Hepatocyte (in vitro differentiated cells): ENCODE measurements at regions not wholly inside any gene's neighbourhood (a gene's known extent, or its start where the extent isn't known, plus 50 kb on each side); places are given as distances from the start of the nearest gene placed in this dataset.

Experiments used
- DNase-seq: peaks from one replicate; pipeline ENCODE4 v3.0.0-alpha.2; 2016; ENCODE audit warnings: low spot score
- H2AFZ ChIP-seq: fragments of 200-600 bp; sonication (generic); 2 replicates; pipeline ENCODE4 v1.6.0; 2016; ENCODE audit warnings: antibody characterized with exemption, mild to moderate bottlenecking
- H3K27ac ChIP-seq: fragments of 200-600 bp; sonication (generic); 2 replicates; pipeline ENCODE4 v1.5.1; 2016; ENCODE audit warnings: mild to moderate bottlenecking
- H3K27me3 ChIP-seq: fragments of 200-600 bp; sonication (generic); 2 replicates; pipeline ENCODE4 v1.6.1; 2016
- H3K36me3 ChIP-seq: fragments of 200-600 bp; sonication (generic); replicated peaks from 2 replicates; pipeline ENCODE4 v1.5.1; 2016; ENCODE audit warnings: low read depth; ENCODE audit not compliant: insufficient read depth
- H3K4me1 ChIP-seq: fragments of 200-600 bp; sonication (generic); 2 replicates; pipeline ENCODE4 v1.5.1; 2016; ENCODE audit warnings: mild to moderate bottlenecking, moderate library complexity; ENCODE audit not compliant: insufficient read depth
- H3K4me2 ChIP-seq: fragments of 200-600 bp; sonication (generic); 2 replicates; pipeline ENCODE4 v1.6.0; 2016
- H3K4me3 ChIP-seq: fragments of 200-600 bp; sonication (generic); 2 replicates; pipeline ENCODE4 v1.5.1; 2016; ENCODE audit warnings: mild to moderate bottlenecking
- H3K79me2 ChIP-seq: fragments of 200-600 bp; sonication (generic); 2 replicates; pipeline ENCODE4 v1.6.0; 2017; ENCODE audit warnings: mild to moderate bottlenecking
- H3K9me2 ChIP-seq: fragments of 200-600 bp; sonication (generic); replicated peaks from 2 replicates; pipeline ENCODE4 v1.6.0; 2017; ENCODE audit warnings: mild to moderate bottlenecking; ENCODE audit not compliant: insufficient read depth
- H3K9me3 ChIP-seq: fragments of 200-600 bp; sonication (generic); 2 replicates; pipeline ENCODE4 v1.5.1; 2016; ENCODE audit warnings: low read depth, mild to moderate bottlenecking
- H4K20me1 ChIP-seq: fragments of 200-600 bp; sonication (generic); 2 replicates; pipeline ENCODE4 v1.6.0; 2016; ENCODE audit warnings: mild to moderate bottlenecking; ENCODE audit not compliant: insufficient read depth, poor library complexity, severe bottlenecking
- CTCF ChIP-seq: fragments of 200-600 bp; sonication (generic); IDR thresholded peaks from 2 replicates; pipeline ENCODE4 v1.5.1; 2016; ENCODE audit warnings: antibody characterized with exemption, mild to moderate bottlenecking; ENCODE audit not compliant: poor library complexity
- EZH2 ChIP-seq: fragments of 200-600 bp; sonication (generic); IDR thresholded peaks from 2 replicates; pipeline ENCODE4 v1.6.1; 2016; ENCODE audit warnings: antibody characterized with exemption, mild to moderate bottlenecking, borderline replicate concordance
- EZH2phosphoT487 ChIP-seq: fragments of 200-600 bp; sonication (generic); IDR thresholded peaks from one replicate; pipeline ENCODE4 v1.6.1; 2018; ENCODE audit warnings: antibody characterized with exemption, mild to moderate bottlenecking, low read depth, moderate library complexity; ENCODE audit not compliant: unreplicated experiment, severe bottlenecking
- WGBS: methylation state at CpG from one replicate; pipeline ENCODE4 v1.1.6; 2016; ENCODE audit warnings: low lambda C conversion rate; ENCODE audit errors: missing lambda C conversion rate; 5-methylcytosine and 5-hydroxymethylcytosine counted together

- H3K79me2 ChIP-seq, result no peaks in the 10 kb centered on the region
- H3K4me2 ChIP-seq, result no peak overlapping the region
- TF ChIP-seq EZH2phosphoT487, result no peak
- no peak for TF ChIP-seq EZH2
- TF ChIP-seq CTCF, result no peak
- H3K27ac ChIP-seq, result no peak overlapping the region
- DNase-seq, result no peak
- no peak overlapping the region for H3K4me3 ChIP-seq
- no peak overlapping the region for H2AFZ ChIP-seq
- H4K20me1 ChIP-seq, result no peaks in the 10 kb centered on the region
- H3K9me2 ChIP-seq, result no peaks in the 10 kb centered on the region
- peaks cover 14% of the 10 kb centered on the region for H3K4me1 ChIP-seq
- no peaks in the 10 kb centered on the region for H3K27me3 ChIP-seq
- no peaks in the 10 kb centered on the region for H3K9me3 ChIP-seq
- H3K36me3 ChIP-seq, result no peaks in the 10 kb centered on the region
These were observed 279.2 kb upstream of the PHYHIPL start for GRCh38 chr10:58897236-58897635.

GRCh38 chr10:58897708-58898107 is 278.7 kb upstream of the PHYHIPL start:
- no peak overlapping the region for H3K4me3 ChIP-seq
- TF ChIP-seq EZH2, result no peak
- TF ChIP-seq EZH2phosphoT487, result no peak
- TF ChIP-seq CTCF, result no peak
- no peaks in the 10 kb centered on the region for H3K9me2 ChIP-seq
- DNase-seq, result no peak
- no peak overlapping the region for H2AFZ ChIP-seq
- no peaks in the 10 kb centered on the region for H3K79me2 ChIP-seq
- peaks cover 14% of the 10 kb centered on the region for H3K4me1 ChIP-seq
- H4K20me1 ChIP-seq, result no peaks in the 10 kb centered on the region
- H3K36me3 ChIP-seq, result no peaks in the 10 kb centered on the region
- H3K4me2 ChIP-seq, result no peak overlapping the region
- H3K9me3 ChIP-seq, result no peaks in the 10 kb centered on the region
- no peak overlapping the region for H3K27ac ChIP-seq
- H3K27me3 ChIP-seq, result no peaks in the 10 kb centered on the region

- Histone ChIP-seq H3K4me2 (no peak overlapping the region), H3K27me3 (no peaks in the 10 kb centered on the region), H3K36me3 (no peaks in the 10 kb centered on the region), H3K79me2 (no peaks in the 10 kb centered on the region), H3K4me1 (peaks cover 14% of the 10 kb centered on the region), H3K9me2 (no peaks in the 10 kb centered on the region), H4K20me1 (no peaks in the 10 kb centered on the region), H3K9me3 (no peaks in the 10 kb centered on the region), H2AFZ (no peak overlapping the region), H3K4me3 (no peak overlapping the region), H3K27ac (no peak overlapping the region)
- no peak for TF ChIP-seq EZH2phosphoT487
- no peak for TF ChIP-seq CTCF
- TF ChIP-seq EZH2, result no peak
- no peak for DNase-seq
- WGBS, result 88% methylated on average over 5 of the region's 5 CpGs
These were observed 277.4 kb upstream of the PHYHIPL start for GRCh38 chr10:58898854-58899573.

- Histone ChIP-seq H3K36me3 (no peaks in the 10 kb centered on the region), H3K79me2 (no peaks in the 10 kb centered on the region), H3K4me3 (no peak overlapping the region), H3K4me1 (peaks cover 14% of the 10 kb centered on the region), H3K9me3 (no peaks in the 10 kb centered on the region), H3K9me2 (no peaks in the 10 kb centered on the region), H2AFZ (no peak overlapping the region), H4K20me1 (no peaks in the 10 kb centered on the region), H3K27me3 (no peaks in the 10 kb centered on the region), H3K27ac (no peak overlapping the region), H3K4me2 (no peak overlapping the region)
- no peak for DNase-seq
- 90% methylated on average over 2 of the region's 2 CpGs for WGBS
- TF ChIP-seq EZH2phosphoT487 (no peak), EZH2 (no peak), CTCF (no peak)
These were observed 275.3 kb upstream of the PHYHIPL start for GRCh38 chr10:58901092-58901646.
